NCI-H524 (cell line): ENCODE measurements at regions not wholly inside any gene's neighbourhood (a gene's known extent, or its start where the extent isn't known, plus 50 kb on each side); places are given as distances from the start of the nearest gene placed in this dataset.
A peak's percentile ranks its signal among the peaks of the same experiment; 100 is the strongest.
"Not testable (repeated sequence)": the region's sequence is repeated elsewhere in the genome, so short reads cannot be mapped to it uniquely, and the experiment has no call there.

Experiments used
- DNase-seq, 2 experiments: peaks; one replicate each; lab custom pipeline; 2025; lab: John Stamatoyannopoulos, UW

GRCh38 chr11:109046284-109046992, 375.6 kb upstream of the C11orf87 start:
- no peak for DNase-seq

GRCh38 chr11:109048098-109048497, 373.9 kb upstream of the C11orf87 start:
- no peak for DNase-seq

GRCh38 chr11:109051200-109051599, 370.8 kb upstream of the C11orf87 start:
- no peak for DNase-seq

- no peak for DNase-seq
Observed at GRCh38 chr11:109059402-109059801, 362.6 kb upstream of the C11orf87 start.

GRCh38 chr11:109061394-109061793, 360.6 kb upstream of the C11orf87 start:
- DNase-seq, result no peak

GRCh38 chr11:109062445-109062844, 359.5 kb upstream of the C11orf87 start:
- no peak for DNase-seq

- DNase-seq, result peak in 1 of 2 experiments; percentile 16
Observed at GRCh38 chr11:109062871-109063270, 359.1 kb upstream of the C11orf87 start.

GRCh38 chr11:109064618-109065311, 357.2 kb upstream of the C11orf87 start:
- not testable (repeated sequence) for DNase-seq

GRCh38 chr11:109071262-109071661, 350.7 kb upstream of the C11orf87 start:
- DNase-seq, result no peak

- no peak for DNase-seq
Observed at GRCh38 chr11:109071712-109072524, 350.1 kb upstream of the C11orf87 start.

GRCh38 chr11:109073032-109073822, 348.8 kb upstream of the C11orf87 start:
- no peak for DNase-seq

- DNase-seq, result no peak
Observed at GRCh38 chr11:109075976-109076375, 346.0 kb upstream of the C11orf87 start.

GRCh38 chr11:109076870-109077269, 345.1 kb upstream of the C11orf87 start:
- no peak for DNase-seq

GRCh38 chr11:109077291-109077920, 344.6 kb upstream of the C11orf87 start:
- DNase-seq, result no peak

GRCh38 chr11:109085708-109086373, 336.1 kb upstream of the C11orf87 start:
- DNase-seq, result no peak

- DNase-seq, result no peak
Observed at GRCh38 chr11:109086931-109087330, 335.1 kb upstream of the C11orf87 start.

GRCh38 chr11:109088086-109088485, 333.9 kb upstream of the C11orf87 start:
- DNase-seq, result no peak

- no peak for DNase-seq
Observed at GRCh38 chr11:109089144-109089543, 332.8 kb upstream of the C11orf87 start.

GRCh38 chr11:109093354-109093753, 328.6 kb upstream of the C11orf87 start:
- DNase-seq, result no peak

GRCh38 chr11:109096266-109096665, 325.7 kb upstream of the C11orf87 start:
- no peak for DNase-seq
